Neural cell (in vitro differentiated cells): ENCODE measurements at regions not wholly inside any gene's neighbourhood (a gene's known extent, or its start where the extent isn't known, plus 50 kb on each side); places are given as distances from the start of the nearest gene placed in this dataset.

Source experiments
- H2AFZ ChIP-seq: fragments of 200-600, 300-800 bp; sonication (generic), shearing (Covaris generic); 2 replicates; pipeline ENCODE4 v1.6.0; 2014; ENCODE audit warnings: low read depth, mild to moderate bottlenecking, antibody characterized with exemption, low read length, moderate library complexity
- H3F3A ChIP-seq: fragments of 200-600 bp; shearing (Covaris generic); 2 replicates; pipeline ENCODE4 v1.6.1; 2016; ENCODE audit warnings: mild to moderate bottlenecking, moderate library complexity, mixed read lengths, antibody characterized with exemption, low read length; ENCODE audit not compliant: insufficient read depth, poor library complexity, severe bottlenecking
- H3K27ac ChIP-seq: fragments of 200-600, 300-800 bp; sonication (generic), shearing (Covaris generic); 2 replicates; pipeline ENCODE4 v1.5.1; 2014; ENCODE audit warnings: mild to moderate bottlenecking, low read length, moderate library complexity
- H3K27me3 ChIP-seq: fragments of 300-800, 200-600 bp; sonication (generic), shearing (Covaris generic); 2 replicates; pipeline ENCODE4 v1.6.0; 2014; ENCODE audit warnings: mild to moderate bottlenecking, low read depth, low read length, moderate library complexity; ENCODE audit not compliant: insufficient read depth
- H3K36me3 ChIP-seq: fragments of 300-800, 200-600 bp; sonication (generic), shearing (Covaris generic); 2 replicates; pipeline ENCODE4 v1.5.1; 2014; ENCODE audit warnings: mild to moderate bottlenecking, antibody characterized with exemption, low read length, moderate library complexity; ENCODE audit not compliant: insufficient read depth
- H3K4me2 ChIP-seq: fragments of 300-800, 200-600 bp; sonication (generic), shearing (Covaris generic); 2 replicates; pipeline ENCODE4 v1.6.0; 2014; ENCODE audit warnings: mild to moderate bottlenecking, low read length
- H3K4me3 ChIP-seq: fragments of 300-800, 200-600 bp; sonication (generic), shearing (Covaris generic); 2 replicates; pipeline ENCODE4 v1.5.1; 2014; ENCODE audit warnings: mild to moderate bottlenecking, low read length, moderate library complexity
- H3K79me2 ChIP-seq: fragments of 200-600 bp; shearing (Covaris generic); replicated peaks from 2 replicates; pipeline ENCODE4 v1.6.0; 2014; ENCODE audit warnings: mild to moderate bottlenecking, low read length, moderate library complexity; ENCODE audit not compliant: insufficient read depth
- H3K9ac ChIP-seq: fragments of 300-800, 200-600 bp; sonication (generic), shearing (Covaris generic); 2 replicates; pipeline ENCODE4 v1.6.1; 2016; ENCODE audit warnings: mild to moderate bottlenecking, low read length, mixed read lengths
- H3K9me2 ChIP-seq: fragments of 200-600 bp; shearing (Covaris generic); 2 replicates; pipeline ENCODE4 v1.6.1; 2016; ENCODE audit warnings: mild to moderate bottlenecking, low read length, mixed read lengths; ENCODE audit not compliant: insufficient read depth
- H3K9me3 ChIP-seq: fragments of 200-600, 300-800 bp; sonication (generic), shearing (Covaris generic); 2 replicates; pipeline ENCODE4 v1.6.1; 2016; ENCODE audit warnings: mild to moderate bottlenecking, mixed run types, low read length, moderate library complexity, mixed read lengths
- H4K20me1 ChIP-seq: fragments of 200-600 bp; shearing (Covaris generic); 2 replicates; pipeline ENCODE4 v1.6.1; 2016; ENCODE audit warnings: mild to moderate bottlenecking, mixed run types; ENCODE audit not compliant: insufficient read depth
- CTCF ChIP-seq: fragments of 450-650 bp; IDR thresholded peaks from 2 replicates; pipeline ENCODE4 v1.5.1; 2014; ENCODE audit warnings: antibody characterized with exemption, mild to moderate bottlenecking, moderate library complexity; ENCODE audit not compliant: poor library complexity, severe bottlenecking
- EP300 ChIP-seq: fragments of 450-650 bp; conservative IDR thresholded peaks from 2 replicates; pipeline ENCODE4 v1.6.1; 2014; ENCODE audit warnings: antibody characterized with exemption, mild to moderate bottlenecking, moderate library complexity; ENCODE audit not compliant: poor library complexity, severe bottlenecking
- EZH2 ChIP-seq: fragments of 200-600, 300-800 bp; shearing (Covaris generic), sonication (generic); IDR thresholded peaks from 2 replicates; pipeline ENCODE4 v1.6.1; 2014; ENCODE audit warnings: antibody characterized with exemption, low read length, borderline replicate concordance, mild to moderate bottlenecking; ENCODE audit not compliant: insufficient read depth, poor library complexity, severe bottlenecking
- MXI1 ChIP-seq: fragments of 450-650 bp; conservative IDR thresholded peaks from 2 replicates; pipeline ENCODE4 v1.6.1; 2014; ENCODE audit warnings: antibody characterized with exemption, mild to moderate bottlenecking; ENCODE audit not compliant: poor library complexity, severe bottlenecking
- POLR2AphosphoS5 ChIP-seq: IDR thresholded peaks from 2 replicates; pipeline ENCODE4 v1.6.1; 2012
- RAD21 ChIP-seq: fragments of 450-650 bp; conservative IDR thresholded peaks from 2 replicates; pipeline ENCODE4 v1.6.1; 2014; ENCODE audit warnings: antibody characterized with exemption, mild to moderate bottlenecking, moderate library complexity
- REST ChIP-seq: IDR thresholded peaks from 2 replicates; pipeline ENCODE4 v1.6.1; 2012; ENCODE audit warnings: borderline replicate concordance
- SMC3 ChIP-seq: fragments of 450-650 bp; conservative IDR thresholded peaks from 2 replicates; pipeline ENCODE4 v1.6.1; 2014; ENCODE audit warnings: antibody characterized with exemption, mild to moderate bottlenecking, moderate library complexity; ENCODE audit not compliant: poor library complexity
- TAF1 ChIP-seq: IDR thresholded peaks from 2 replicates; pipeline ENCODE4 v1.6.1; 2012; ENCODE audit warnings: low read depth

GRCh38 chr3:72659596-72659995, 188.6 kb downstream of the SHQ1 start:
- no peaks in the 10 kb centered on the region for H4K20me1 ChIP-seq
- no peak overlapping the region for H3K4me2 ChIP-seq
- no peaks in the 10 kb centered on the region for H3K9me2 ChIP-seq
- H3K36me3 ChIP-seq, result no peaks in the 10 kb centered on the region
- H3K79me2 ChIP-seq, result no peaks in the 10 kb centered on the region
- H3F3A ChIP-seq, result no peaks in the 10 kb centered on the region
- H3K9me3 ChIP-seq, result no peaks in the 10 kb centered on the region
- no peak overlapping the region for H3K27ac ChIP-seq
- H3K9ac ChIP-seq, result no peak overlapping the region
- H3K27me3 ChIP-seq, result no peaks in the 10 kb centered on the region
- H2AFZ ChIP-seq, result no peak overlapping the region
- TF ChIP-seq EZH2 (no peak), EP300 (no peak)
- H3K4me3 ChIP-seq, result no peak overlapping the region

GRCh38 chr3:72659188-72659587, 189.1 kb downstream of the SHQ1 start:
- no peaks in the 10 kb centered on the region for H3K27me3 ChIP-seq
- no peaks in the 10 kb centered on the region for H4K20me1 ChIP-seq
- H3K79me2 ChIP-seq, result no peaks in the 10 kb centered on the region
- no peak overlapping the region for H3K4me3 ChIP-seq
- no peak overlapping the region for H3K27ac ChIP-seq
- H2AFZ ChIP-seq, result no peak overlapping the region
- H3K9me2 ChIP-seq, result no peaks in the 10 kb centered on the region
- H3F3A ChIP-seq, result no peaks in the 10 kb centered on the region
- no peak overlapping the region for H3K9ac ChIP-seq
- no peak overlapping the region for H3K4me2 ChIP-seq
- no peaks in the 10 kb centered on the region for H3K36me3 ChIP-seq
- no peaks in the 10 kb centered on the region for H3K9me3 ChIP-seq
- TF ChIP-seq MXI1 (no peak), POLR2AphosphoS5 (no peak), TAF1 (no peak), REST (no peak)

GRCh38 chr3:72658466-72659100, 189.7 kb downstream of the SHQ1 start:
- H3K79me2 ChIP-seq, result no peaks in the 10 kb centered on the region

More at GRCh38 chr3:72658466-72659100, 189.7 kb downstream of the SHQ1 start:
- H3K4me2 ChIP-seq, result no peak overlapping the region
- no peaks in the 10 kb centered on the region for H3F3A ChIP-seq
- TF ChIP-seq SMC3, result no peak
- no peak for TF ChIP-seq TAF1
- no peak for TF ChIP-seq MXI1
- no peak for TF ChIP-seq EZH2
- no peak for TF ChIP-seq REST
- no peak for TF ChIP-seq POLR2AphosphoS5
- no peak for TF ChIP-seq RAD21
- no peak for TF ChIP-seq CTCF
- TF ChIP-seq EP300, result no peak
- H3K27me3 ChIP-seq, result no peaks in the 10 kb centered on the region
- no peaks in the 10 kb centered on the region for H3K36me3 ChIP-seq
- H3K27ac ChIP-seq, result no peak overlapping the region
- no peak overlapping the region for H2AFZ ChIP-seq
- H3K9me2 ChIP-seq, result no peaks in the 10 kb centered on the region
- no peaks in the 10 kb centered on the region for H3K9me3 ChIP-seq
- H4K20me1 ChIP-seq, result no peaks in the 10 kb centered on the region
- H3K9ac ChIP-seq, result no peak overlapping the region
- no peak overlapping the region for H3K4me3 ChIP-seq
